ENCODE measurements at regions not wholly inside any gene's neighbourhood (a gene's known extent, or its start where the extent isn't known, plus 50 kb on each side); places are given as distances from the start of the nearest gene placed in this dataset.

GRCh38 chr2:56626927-56627326, 443.1 kb downstream of the CCDC85A start:
- no peak for DNase-seq

GRCh38 chr2:56630286-56630685, 446.5 kb downstream of the CCDC85A start:
- DNase-seq, result no peak

GRCh38 chr2:56647997-56648396, 464.2 kb downstream of the CCDC85A start:
- DNase-seq, result no peak

- no peak for DNase-seq
Observed at GRCh38 chr2:56648802-56649201, 465.0 kb downstream of the CCDC85A start.

GRCh38 chr2:56654936-56655335, 471.1 kb downstream of the CCDC85A start:
- no peak for DNase-seq

GRCh38 chr2:56656826-56657225, 473.0 kb downstream of the CCDC85A start:
- DNase-seq, result no peak

GRCh38 chr2:56666777-56667176, 483.0 kb downstream of the CCDC85A start:
- DNase-seq, result no peak

- DNase-seq, result no peak
Observed at GRCh38 chr2:56671973-56672569, 488.3 kb downstream of the CCDC85A start.

- no peak for DNase-seq
Observed at GRCh38 chr2:56674084-56674483, 490.3 kb downstream of the CCDC85A start.

GRCh38 chr2:56676966-56677365, 493.2 kb downstream of the CCDC85A start:
- no peak for DNase-seq

GRCh38 chr2:56680971-56681631, 497.3 kb downstream of the CCDC85A start:
- no peak for DNase-seq

GRCh38 chr2:56681659-56682396, 498.0 kb downstream of the CCDC85A start:
- DNase-seq, result no peak

GRCh38 chr2:56682397-56682760, 498.6 kb downstream of the CCDC85A start:
- no peak for DNase-seq

GRCh38 chr2:56684327-56684726, 500.5 kb downstream of the CCDC85A start:
- DNase-seq, result no peak

- DNase-seq, result no peak
Observed at GRCh38 chr2:56685205-56685604, 501.4 kb downstream of the CCDC85A start.

GRCh38 chr2:56687169-56687568, 503.4 kb downstream of the CCDC85A start:
- DNase-seq, result no peak

GRCh38 chr2:56688661-56689060, 504.9 kb downstream of the CCDC85A start:
- DNase-seq, result no peak

GRCh38 chr2:56693501-56693900, 509.7 kb downstream of the CCDC85A start:
- no peak for DNase-seq

GRCh38 chr2:56703001-56703400, 519.2 kb downstream of the CCDC85A start:
- DNase-seq, result no peak

- no peak for DNase-seq
Observed at GRCh38 chr2:56705713-56706112, 521.9 kb downstream of the CCDC85A start.

GRCh38 chr2:56707218-56707617, 523.4 kb downstream of the CCDC85A start:
- no peak for DNase-seq

GRCh38 chr2:56707650-56708049, 523.9 kb downstream of the CCDC85A start:
- DNase-seq, result no peak

- DNase-seq, result no peak
Observed at GRCh38 chr2:56709181-56709580, 525.4 kb downstream of the CCDC85A start.

- no peak for DNase-seq
Observed at GRCh38 chr2:56713161-56713676, 529.4 kb downstream of the CCDC85A start.

Data from suppressor macrophage treated with lipopolysaccharide for 1 hour (primary cell).